M059J (cell line): ENCODE measurements at regions not wholly inside any gene's neighbourhood (a gene's known extent, or its start where the extent isn't known, plus 50 kb on each side); places are given as distances from the start of the nearest gene placed in this dataset.
"Not testable (repeated sequence)": the region's sequence is repeated elsewhere in the genome, so short reads cannot be mapped to it uniquely, and the experiment has no call there.

Experiments used
- DNase-seq: peaks from one replicate; pipeline ENCODE4 v3.0.0-alpha.2; 2012; ENCODE audit warnings: low read depth

DNA sequence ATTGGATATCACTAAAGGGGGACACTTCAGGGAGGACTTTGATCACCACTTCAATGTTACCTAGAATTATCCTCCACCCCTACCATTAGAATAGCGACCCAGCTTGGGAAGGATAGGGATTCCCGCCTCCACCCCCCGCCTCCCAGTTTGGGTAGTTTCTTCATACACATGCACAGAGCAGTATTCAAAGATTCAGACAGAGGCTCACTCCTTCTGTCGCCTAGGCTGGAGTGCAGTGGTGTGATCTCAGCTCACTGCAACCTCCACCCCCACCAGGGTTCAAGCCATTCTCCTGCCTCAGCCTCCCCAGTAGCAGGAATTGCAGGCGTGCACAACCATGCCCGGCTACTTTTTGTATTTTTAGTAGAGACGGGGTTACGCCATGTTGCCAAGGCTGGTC is 1166.1 kb downstream of the TYW1 start:
- no peak for DNase-seq

DNA sequence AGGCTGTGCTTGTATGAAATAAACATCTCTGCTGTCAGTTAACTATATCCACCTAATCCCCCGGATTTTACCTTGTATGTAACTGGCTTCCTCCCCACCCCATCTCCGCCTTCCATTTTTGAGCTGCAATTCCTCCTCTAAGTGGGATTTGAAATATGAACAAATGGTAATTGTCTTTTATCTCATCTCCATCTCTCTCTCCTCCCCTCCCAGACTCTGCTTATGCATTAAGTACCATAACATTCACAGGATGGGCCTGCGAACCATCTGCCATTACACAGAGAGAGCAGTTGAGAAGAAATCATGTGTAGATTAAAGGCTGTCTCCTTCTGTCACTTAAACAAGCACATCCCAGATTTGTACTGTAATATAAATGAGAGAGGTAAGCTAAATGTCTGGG is 1169.9 kb downstream of the TYW1 start:
- no peak for DNase-seq

DNA sequence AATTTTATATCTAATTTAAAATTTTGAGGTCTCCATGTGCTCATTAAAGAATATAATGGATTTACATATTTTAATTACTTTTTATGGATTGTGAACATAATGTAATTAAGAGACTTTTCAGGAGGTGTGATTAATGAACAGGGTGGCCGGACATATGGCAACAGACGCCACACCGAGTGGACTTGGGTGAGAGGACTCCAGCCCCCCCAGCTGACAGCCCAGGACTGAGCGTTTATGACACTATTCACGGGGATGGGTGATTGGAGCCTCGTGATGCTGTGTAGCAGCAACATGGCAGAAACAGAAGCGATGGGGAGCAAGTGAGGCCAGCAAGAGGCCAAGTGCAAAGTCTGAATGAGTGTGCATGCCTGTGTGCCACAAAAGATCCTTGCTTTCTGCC is 1176.9 kb downstream of the TYW1 start:
- no peak for DNase-seq

DNA sequence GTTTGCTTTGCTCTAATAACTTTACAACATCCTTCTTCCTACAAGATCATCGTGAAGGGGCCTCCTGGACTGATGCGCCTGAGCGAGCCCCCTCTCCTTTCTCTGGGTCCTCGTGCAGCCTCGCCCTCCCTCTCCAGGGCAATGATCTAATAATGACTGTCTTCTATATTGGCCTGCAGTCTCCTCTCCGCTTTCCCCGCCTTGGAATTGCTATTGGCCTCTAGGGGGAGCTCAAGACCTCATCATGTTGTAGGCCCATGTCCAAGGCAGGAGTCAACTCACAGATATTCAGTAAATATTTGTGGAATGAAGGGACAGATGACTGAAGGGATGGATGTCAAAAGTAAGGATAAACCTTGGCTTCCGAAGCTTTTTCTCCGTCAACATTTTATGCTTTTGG is 1180.3 kb downstream of the TYW1 start:
- peak; percentile 83 for DNase-seq

DNA sequence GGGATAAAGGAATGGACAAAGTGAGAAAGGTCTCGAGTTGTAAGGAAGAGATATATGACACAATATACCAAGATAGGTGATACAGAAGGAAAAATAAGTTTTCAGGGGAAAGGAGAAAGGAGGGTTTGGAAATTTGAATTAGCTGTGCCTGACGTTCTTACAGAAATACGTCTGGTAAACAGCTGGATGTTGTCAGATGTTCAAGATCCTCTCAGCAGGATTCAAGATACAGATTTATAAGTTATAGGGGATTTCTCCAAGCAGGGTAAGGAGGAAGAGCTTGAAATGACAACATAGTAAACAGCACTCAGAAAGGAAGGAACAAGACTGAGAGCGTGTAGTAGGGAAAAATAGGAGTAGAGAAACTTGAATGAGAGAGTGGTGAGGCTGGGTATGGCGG is 1184.1 kb downstream of the TYW1 start:
- DNase-seq = no peak

DNA sequence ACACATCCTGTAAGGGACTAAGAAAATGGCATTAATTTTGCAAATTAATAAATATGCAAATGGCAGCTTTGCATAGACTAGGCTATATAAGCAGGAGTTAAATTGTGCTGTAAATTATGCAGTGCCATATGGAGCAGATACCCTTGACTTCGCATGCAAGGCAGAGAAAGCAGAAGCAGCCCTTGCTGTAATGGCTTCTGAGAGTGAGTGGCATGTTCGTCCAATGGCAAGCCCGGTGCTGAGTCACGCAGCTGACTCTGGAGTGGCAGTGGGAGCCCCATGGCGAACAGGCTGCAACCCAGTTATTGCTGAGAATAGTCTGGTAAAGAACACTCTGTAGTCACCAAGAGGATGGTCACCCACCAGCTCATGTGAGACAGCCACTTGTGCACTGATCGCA is 1186.5 kb downstream of the TYW1 start:
- DNase-seq = no peak

DNA sequence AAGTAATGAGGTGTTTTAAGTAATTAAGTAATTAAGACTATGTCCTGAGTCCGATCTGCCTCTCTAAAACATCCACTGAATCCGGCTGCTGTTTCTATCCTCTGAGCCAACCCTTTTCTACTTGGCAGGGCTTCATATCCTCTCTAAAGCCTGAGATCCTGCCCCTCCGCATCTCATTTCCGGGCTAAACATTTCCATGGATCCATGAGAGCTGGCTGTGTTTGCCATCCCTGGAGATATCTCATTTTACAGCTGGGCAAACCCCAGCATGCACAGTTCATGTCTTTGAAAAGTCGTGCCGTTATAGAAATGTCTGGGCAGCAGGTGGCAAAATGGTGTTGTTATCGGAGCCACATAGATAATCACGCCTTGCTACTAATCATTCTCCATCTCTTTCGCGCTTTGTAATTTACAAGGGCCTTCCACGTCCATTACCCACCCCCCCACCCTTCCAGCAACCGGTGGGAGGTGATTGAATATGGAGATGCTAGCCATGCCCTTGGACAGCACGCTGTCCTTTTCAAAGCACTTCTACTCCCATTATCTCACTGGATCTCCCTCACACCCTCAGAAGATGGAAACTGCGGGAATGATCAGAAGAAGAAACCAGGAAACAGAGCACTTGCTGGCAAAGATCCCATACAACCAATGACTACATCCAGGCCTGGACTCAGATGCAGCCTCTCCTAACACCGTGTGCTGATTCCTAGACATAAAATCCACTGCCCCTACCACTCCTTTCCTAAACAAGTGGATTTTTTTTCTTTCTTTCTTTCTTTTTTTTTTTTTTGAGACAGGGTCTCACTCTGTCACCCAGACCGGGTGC is 1189.2 kb downstream of the TYW1 start:
- peak; percentile 72 for DNase-seq

DNA sequence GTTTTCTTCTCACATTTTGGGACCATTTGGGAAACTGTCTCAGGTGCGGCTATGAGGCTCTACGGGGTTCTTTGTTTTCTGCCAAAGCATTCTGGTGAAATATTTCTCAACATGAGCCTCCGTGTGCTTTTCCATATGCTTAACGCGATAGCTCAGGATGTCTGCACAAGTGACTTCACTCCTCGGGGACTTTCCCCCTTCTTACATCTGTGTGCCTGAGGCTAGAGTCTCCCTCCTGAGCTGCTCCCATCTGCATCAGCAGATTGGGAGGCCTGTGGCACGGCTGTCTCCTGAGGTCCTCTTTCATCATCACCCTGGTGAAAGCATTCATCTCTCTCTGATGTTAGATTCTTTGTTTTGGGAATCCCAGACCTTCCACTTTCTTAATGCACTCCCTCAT is 1190.9 kb downstream of the TYW1 start:
- peak; percentile 60 for DNase-seq

DNA sequence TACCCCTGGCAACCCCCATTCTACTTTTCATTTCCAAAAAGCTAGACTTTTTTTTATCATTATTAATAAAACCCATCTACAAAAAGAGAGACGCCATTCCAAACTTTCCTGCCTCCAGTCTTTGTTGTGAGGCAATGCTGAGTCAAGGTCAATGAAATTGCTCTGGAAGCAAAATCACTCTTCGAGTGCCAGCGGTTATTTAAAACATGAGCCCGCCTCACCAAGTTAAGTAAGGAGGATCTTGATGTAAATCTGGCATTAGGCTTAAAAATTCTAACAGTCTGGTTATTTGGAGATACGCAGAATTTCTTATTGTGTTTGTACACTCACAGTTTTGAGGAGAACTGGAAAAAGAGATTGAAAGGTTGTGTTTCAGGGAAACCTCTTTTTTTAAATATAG is 1196.3 kb downstream of the TYW1 start:
- peak; percentile 62 for DNase-seq

DNA sequence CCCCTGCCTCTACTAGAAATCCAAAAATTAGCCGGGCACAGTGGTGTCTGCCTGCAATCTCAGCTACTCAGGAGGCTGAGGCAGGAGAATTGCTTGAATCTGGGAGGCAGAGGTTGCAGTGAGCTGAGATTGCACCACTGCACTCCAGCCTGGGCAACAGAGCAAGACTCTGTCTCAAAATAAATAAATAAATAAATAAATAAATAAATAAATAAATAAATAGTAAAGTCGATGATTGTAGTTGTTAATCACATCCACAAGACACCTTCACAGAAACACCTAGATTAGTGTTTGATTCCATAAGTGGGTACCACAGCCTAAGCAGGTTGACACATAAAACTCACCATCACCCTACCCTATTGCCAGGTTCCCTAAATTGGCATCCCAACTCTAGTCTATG is 1199.0 kb downstream of the TYW1 start:
- not testable (repeated sequence) for DNase-seq

DNA sequence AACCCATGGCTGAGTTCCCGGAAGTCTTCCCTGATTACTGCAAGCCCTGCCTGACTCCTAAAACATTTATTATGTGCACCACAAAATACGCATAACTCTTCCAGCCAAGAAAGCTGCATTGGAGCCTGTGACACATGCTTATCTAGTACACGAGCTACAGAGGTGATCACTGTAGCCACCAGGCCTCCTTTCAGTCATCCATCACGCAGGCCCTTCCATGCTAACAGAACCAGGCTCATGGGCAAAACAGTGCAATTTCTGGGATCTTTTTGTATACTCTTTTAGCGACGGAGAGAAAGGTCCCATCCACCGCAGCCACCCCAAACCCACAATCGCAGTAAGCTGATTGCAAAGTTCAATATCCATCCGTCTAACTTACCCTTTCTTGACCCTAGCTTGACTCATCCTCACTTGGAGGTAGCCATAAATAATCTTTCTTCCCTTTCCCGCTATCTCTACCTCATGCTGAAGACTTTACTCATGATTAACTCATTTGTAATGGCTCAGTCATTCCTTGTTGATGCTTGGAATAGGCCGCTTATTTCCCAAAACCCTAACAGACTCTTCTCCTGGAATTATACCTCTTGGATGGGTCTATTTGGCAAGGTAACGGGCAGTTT is 1203.5 kb downstream of the TYW1 start:
- DNase-seq = peak; percentile 86

DNA sequence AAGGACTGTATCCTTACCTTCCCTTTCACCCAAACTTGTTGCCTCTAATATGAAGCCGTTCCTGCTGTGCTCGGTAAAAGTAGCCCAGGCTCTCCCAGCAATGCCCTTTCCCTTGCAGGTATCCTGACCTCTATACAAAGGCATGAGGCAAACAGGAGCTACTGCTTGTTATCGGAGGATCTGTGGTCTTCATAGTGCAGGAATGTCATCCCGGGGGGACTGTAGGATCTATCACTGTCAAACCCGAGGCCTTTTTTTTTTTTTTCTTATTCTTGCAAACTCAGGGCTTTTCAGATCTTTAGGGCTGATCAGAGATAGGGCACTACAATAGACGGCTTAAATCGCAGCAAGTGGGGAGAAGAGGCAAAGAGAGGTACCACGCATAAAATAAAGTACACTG is 1206.6 kb downstream of the TYW1 start:
- DNase-seq = peak; percentile 43

DNA sequence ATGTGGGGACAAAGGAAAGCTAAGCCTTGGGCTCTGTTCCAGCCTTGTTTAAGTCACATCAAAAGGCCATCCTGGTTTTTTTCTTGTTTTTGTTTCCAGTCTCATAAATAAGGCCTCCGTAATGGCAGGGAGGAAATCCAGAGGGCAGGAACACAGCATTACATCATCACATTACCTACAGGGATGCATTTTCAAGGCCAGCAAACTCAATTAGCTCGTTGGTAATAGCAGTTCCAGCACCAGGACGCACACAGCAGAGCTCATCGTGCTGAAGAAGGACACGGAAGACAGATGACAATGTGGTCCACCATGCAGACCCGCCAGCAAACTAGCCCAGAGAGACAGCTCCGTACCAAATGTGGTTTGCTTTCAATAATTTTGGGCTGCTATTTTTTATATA is 1209.2 kb downstream of the TYW1 start:
- peak; percentile 51 for DNase-seq

DNA sequence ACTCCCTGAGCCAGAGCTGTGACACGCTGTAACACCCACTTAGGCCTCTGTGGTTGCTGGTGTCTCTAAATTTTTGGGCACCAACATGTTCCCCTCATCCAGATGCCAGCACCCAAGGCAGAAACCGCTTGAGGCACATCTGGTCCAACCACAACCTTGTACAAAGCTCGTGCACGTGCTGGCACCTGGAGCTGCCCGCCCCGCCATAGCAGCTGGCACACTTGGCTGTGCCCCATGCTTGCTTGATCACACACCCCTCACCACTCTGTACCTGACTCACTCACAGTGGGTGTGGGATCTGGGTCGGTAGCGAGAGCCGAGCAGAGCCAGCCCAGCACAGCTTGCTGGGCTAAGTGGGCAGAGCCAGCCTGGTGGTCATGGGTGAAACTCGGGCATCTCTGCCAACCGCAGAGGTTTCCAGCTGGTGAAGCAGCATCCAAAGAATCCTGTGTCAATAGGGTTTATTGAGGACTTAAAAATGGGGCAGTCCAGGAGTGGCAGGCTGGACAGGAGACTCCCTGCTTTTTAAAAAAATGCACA is 1210.4 kb downstream of the TYW1 start:
- DNase-seq = peak; percentile 58

DNA sequence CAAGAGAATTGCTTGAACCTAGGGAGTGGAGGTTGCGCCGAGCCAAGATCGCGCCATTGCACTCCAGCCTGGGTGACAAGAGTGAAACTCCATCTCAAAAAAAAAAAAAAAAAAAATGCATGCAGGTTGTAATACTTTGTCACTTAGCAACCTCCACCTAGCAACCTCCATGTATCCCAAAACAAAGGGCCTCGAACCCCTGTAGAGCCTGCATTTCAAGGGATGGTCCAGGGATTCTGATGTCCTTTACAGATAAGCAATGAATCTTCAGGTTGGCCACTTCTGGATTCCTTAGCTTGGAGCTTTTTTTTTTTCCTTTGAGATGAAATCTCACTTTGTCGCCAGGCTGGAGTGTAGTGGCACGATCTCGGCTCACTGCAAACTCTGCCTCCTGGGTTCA is 1211.0 kb downstream of the TYW1 start:
- DNase-seq = peak; percentile 59

DNA sequence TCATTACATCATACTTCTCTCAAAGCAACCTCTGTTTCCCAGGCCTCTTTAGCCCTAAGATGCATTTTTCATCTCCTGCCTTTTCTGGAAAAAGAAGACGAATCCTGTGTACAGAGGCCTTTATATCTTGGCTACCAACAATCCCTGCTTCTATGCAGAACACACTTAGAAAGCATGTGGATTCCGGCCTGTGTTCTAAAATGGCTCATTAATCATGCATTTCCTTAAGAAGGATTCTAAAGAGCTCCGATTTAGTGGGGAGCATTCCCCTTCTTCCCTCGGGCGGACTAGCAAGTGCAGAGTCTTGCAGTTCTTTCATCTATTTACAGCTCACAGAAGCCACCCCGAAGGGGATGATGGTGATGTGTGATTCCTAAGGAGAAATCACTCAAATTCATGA is 1212.9 kb downstream of the TYW1 start:
- DNase-seq = no peak

DNA sequence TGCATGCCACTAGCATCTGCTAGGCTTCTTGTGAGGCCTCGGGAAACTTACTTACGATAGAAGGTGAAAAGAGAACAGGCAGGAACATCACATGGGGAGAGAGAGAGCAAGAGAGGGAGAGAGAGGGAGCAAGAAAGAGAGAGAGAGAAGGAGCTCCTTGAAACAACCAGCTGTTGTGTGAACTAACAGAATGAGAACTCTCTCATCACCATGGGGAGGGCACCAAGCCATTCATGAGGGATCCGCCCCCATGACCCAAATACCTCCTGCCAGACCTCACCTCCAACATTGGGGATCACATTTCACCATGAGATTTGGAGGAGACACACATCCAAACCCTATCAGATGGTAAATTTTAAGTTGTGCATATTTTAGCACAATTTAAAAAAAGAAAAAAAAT is 1217.2 kb downstream of the TYW1 start:
- no peak for DNase-seq

DNA sequence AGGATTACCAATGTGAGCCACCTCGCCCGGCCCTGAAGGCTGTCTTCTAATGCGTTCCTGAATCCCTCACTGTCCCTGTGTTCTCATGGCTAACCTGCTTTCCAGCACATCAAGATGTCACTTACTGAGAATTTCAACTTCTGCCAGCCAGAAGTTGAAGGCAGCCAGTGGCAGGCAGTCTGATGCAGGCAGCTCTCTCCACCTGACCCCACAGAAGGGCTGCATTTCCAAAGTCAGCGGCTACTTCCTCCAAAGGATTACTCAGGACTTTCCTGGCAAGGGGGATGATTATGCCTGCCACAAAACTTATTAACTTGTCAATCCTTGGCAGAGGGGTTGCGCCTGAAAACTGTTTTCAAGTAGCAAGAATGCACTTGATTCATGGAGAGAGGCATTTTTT is 1219.4 kb downstream of the TYW1 start:
- DNase-seq = peak; percentile 81

DNA sequence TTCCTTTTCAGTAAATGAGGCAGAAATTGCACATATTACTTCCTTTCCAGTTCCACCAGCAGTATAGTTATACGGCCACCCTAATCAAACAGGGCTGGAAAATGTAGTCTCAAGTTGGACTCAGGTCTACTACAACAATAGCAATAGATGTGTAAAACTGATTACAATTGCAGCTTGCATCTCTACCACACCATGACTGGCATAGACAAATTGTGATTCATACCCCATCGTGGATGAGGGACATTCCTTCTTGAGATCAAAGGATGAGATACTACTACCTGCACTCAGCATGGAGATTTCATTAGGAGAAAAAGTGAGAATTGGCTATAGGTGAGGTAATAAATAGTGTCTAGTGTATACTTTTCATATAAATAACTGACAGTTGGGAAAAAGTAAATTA is 1220.8 kb downstream of the TYW1 start:
- DNase-seq = peak; percentile 64

DNA sequence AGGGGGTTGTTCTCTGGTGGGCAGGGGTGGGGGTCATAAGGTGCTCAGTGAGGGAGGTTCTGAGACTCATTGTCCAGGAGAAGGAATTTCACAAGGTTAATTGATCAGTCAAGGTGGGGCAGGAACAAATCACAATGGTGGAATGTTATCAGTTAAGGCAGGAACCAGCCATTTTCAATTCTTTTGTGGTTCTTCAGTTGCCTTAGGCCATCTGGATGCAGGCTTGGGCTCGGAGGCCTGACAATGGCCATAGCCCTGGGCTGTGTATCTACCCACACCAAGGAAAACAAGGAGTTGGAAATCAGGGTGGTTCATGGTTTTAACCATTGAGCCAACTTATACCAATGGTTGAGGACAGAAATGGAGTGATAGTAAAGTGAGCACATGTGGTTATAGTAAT is 1221.8 kb downstream of the TYW1 start:
- no peak for DNase-seq

DNA sequence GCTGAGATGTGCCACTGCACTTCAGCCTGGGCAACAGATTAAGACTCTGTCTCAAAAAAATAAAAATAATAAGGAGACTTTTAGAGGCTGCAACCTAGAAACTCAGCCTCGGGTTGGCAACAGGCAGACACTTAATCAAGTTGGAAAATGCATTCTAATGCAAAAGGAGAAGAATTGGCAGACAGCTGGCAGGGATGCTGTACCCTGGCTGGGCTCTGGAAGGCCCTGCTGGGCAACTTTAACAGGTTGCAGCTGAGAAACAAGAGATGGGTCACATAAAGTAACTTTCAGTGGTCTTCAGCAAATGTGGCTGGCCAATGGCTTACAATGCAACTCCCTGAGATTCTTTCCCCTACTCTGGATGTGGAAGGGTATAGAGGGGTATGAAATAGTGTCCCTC is 1225.7 kb downstream of the TYW1 start:
- DNase-seq = no peak

DNA sequence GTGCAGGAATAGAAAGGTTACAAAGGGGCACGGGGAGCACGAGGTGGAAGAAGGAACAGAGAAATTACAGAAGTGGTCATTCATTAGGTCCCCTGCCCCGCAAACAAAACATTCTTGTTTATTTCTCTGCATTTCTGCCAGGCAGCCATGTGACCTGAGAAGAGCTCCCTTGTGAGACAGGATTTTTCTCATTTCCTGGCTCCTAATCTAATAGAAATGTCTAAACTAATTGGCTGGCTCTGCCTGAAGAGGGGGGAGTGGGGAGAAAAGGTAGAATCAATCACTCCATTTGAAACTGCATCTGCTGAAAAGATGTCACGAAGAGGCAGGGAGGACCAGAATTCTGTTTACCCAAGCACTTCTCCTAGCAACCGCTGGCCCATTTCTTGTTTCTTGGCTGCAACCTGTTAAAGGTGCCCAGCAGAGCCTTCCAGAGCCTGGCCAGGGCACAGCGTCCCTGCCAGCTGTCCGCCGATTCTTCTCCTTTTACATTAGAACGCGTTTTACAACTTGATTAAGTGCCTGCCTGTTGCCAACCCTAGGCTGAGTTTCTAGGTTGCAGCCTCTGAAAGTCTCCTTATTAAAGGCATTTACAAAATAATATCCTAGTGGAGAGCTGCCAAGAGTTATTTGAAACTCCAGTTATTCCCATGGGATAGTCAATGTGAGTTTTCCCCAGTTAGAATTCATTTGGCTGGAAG is 1227.6 kb downstream of the TYW1 start:
- DNase-seq = peak; percentile 49

DNA sequence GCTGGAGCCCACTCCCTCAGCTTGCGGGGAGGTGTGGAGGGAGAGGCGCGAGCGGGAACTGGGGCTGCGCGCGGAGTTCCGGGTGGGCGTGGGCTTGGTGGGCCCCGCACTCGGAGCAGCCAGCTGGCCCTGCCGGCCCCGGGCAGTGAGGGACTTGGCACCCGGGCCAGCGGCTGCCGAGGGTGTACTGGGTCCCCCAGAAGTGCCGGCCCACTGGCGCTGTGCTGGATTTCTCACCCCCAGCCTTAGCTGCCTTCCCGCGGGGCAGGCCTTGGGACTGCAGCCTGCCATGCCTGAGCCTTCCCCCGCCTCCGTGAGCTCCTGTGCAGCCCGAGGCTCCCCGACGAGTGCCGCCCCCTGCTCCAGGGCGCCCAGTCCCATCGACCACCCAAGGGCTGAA is 1234.4 kb downstream of the TYW1 start:
- not testable (repeated sequence) for DNase-seq
